ENCODE measurements at regions not wholly inside any gene's neighbourhood (a gene's known extent, or its start where the extent isn't known, plus 50 kb on each side); places are given as distances from the start of the nearest gene placed in this dataset.

DNA sequence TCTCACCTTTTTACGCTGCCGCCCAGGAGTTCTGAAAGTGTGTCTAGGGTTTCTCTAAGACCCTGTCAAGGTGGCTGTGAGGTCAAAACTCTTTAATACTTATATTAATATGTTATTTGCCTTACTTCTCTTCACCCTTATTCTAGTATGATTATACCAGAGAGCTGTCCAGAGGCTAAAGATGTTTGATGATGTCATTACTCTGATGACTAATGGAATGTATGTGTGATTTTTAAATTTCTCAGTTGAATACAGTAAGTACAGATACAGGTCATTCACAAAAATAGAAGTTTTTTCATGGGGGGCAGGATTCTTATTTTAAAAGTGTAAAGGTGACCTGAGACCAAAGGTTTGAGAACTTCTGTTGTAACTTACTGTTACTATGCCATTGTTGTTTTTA, 150.6 kb upstream of the FOXP2 start:
- H3K4me3 Mint-ChIP-seq (ENCODE audit: unreplicated experiment) = no peak overlapping the region
- TF ChIP-seq, protein P1, sequence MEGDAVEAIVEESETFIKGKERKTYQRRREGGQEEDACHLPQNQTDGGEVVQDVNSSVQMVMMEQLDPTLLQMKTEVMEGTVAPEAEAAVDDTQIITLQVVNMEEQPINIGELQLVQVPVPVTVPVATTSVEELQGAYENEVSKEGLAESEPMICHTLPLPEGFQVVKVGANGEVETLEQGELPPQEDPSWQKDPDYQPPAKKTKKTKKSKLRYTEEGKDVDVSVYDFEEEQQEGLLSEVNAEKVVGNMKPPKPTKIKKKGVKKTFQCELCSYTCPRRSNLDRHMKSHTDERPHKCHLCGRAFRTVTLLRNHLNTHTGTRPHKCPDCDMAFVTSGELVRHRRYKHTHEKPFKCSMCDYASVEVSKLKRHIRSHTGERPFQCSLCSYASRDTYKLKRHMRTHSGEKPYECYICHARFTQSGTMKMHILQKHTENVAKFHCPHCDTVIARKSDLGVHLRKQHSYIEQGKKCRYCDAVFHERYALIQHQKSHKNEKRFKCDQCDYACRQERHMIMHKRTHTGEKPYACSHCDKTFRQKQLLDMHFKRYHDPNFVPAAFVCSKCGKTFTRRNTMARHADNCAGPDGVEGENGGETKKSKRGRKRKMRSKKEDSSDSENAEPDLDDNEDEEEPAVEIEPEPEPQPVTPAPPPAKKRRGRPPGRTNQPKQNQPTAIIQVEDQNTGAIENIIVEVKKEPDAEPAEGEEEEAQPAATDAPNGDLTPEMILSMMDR (IDR thresholded peaks at IDR 0.05; ENCODE audit: partially characterized antibody, unreplicated experiment) = no peak
- H3K27me3 Mint-ChIP-seq (ENCODE audit: unreplicated experiment) = no peaks in the 10 kb centered on the region
- H3K4me1 Mint-ChIP-seq (ENCODE audit: low read depth, unreplicated experiment) = no peaks in the 10 kb centered on the region
- DNase-seq = no peak
- H3K9me3 Mint-ChIP-seq (ENCODE audit: unreplicated experiment) = no peaks in the 10 kb centered on the region
- H3K27ac Mint-ChIP-seq (ENCODE audit: unreplicated experiment) = no peak overlapping the region
- no peaks in the 10 kb centered on the region for H3K36me3 Mint-ChIP-seq (ENCODE audit: unreplicated experiment)

DNA sequence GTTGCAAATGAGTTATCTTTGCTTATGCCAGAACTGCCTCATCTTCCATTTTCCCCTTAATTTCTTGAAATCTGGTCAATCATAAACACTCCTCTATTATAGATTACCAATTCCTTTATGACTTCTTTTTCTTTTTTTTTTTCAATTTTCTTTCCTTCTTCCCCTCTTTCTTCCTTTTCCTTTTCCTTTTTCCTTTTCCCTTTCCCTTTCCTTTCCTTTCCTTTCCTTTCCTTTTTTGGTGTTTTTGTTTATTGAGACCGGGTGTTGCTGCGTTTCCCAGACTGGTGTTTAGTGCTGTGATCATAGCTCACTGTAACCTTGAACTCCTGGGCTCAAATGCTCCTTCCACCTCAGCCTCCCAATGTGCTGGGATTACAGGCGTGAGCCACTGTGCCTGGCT, 151.4 kb upstream of the FOXP2 start:
- no peaks in the 10 kb centered on the region for H3K4me1 Mint-ChIP-seq (ENCODE audit: low read depth, unreplicated experiment)
- TF ChIP-seq, protein P1 (IDR thresholded peaks at IDR 0.05; ENCODE audit: partially characterized antibody, unreplicated experiment) = no peak
- no peak overlapping the region for H3K27ac Mint-ChIP-seq (ENCODE audit: unreplicated experiment)
- H3K27me3 Mint-ChIP-seq (ENCODE audit: unreplicated experiment) = no peaks in the 10 kb centered on the region
- no peaks in the 10 kb centered on the region for H3K36me3 Mint-ChIP-seq (ENCODE audit: unreplicated experiment)
- DNase-seq = no peak
- no peaks in the 10 kb centered on the region for H3K9me3 Mint-ChIP-seq (ENCODE audit: unreplicated experiment)
- H3K4me3 Mint-ChIP-seq (ENCODE audit: unreplicated experiment) = no peak overlapping the region

DNA sequence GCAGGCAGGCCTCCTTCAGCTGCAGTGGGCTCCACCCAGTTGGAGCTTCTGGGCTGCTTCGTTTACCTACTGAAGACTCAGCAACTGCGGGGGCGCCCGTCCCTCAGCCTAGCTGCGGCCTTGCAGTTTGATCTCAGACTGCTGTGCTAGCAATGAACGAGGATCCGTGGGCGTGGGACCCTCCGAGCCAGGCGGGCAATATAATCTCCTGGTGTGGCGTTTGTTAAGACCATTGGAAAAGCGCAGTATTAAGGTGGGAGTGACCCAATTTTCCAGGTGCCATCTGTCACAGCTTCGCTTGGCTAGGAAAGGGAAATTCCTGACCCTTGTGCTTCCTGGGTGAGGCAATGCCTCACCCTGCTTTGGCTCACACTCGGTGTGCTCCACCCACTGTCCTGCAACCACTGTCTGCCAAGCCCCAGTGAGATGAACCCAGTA, 159.2 kb upstream of the FOXP2 start:
- Mint-ChIP-seq H3K36me3 (ENCODE audit: unreplicated experiment) (peaks cover 9% of the 10 kb centered on the region), H3K9me3 (ENCODE audit: unreplicated experiment) (peaks cover 6% of the 10 kb centered on the region), H3K27me3 (ENCODE audit: unreplicated experiment) (peaks cover 2% of the 10 kb centered on the region), H3K4me3 (ENCODE audit: unreplicated experiment) (no peak overlapping the region), H3K4me1 (ENCODE audit: low read depth, unreplicated experiment) (peaks cover 4% of the 10 kb centered on the region), H3K27ac (ENCODE audit: unreplicated experiment) (no peak overlapping the region)
- DNase-seq = no peak
- TF ChIP-seq, protein P1 (IDR thresholded peaks at IDR 0.05; ENCODE audit: partially characterized antibody, unreplicated experiment) = no peak

DNA sequence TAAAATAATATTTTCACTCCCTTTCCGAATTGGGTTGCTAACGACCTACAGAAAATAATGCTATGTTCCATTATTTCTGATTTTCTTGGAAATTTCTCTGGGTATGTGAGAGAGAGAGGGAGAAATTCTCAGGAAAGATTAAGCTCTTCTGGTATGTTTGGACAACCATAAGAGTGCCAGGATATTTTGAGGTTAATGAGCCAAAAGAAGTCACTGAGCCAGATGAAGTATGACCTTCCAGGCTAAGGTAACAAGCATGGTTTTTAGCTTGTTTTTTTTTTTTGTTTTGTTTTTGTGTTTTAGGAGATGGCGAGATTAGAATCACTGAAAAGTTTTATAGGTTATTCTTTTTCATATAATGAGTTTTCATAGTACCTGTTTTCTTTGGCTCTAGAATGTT, 171.0 kb upstream of the FOXP2 start:
- H3K27me3 Mint-ChIP-seq (ENCODE audit: unreplicated experiment) = no peaks in the 10 kb centered on the region
- no peak overlapping the region for H3K27ac Mint-ChIP-seq (ENCODE audit: unreplicated experiment)

DNA sequence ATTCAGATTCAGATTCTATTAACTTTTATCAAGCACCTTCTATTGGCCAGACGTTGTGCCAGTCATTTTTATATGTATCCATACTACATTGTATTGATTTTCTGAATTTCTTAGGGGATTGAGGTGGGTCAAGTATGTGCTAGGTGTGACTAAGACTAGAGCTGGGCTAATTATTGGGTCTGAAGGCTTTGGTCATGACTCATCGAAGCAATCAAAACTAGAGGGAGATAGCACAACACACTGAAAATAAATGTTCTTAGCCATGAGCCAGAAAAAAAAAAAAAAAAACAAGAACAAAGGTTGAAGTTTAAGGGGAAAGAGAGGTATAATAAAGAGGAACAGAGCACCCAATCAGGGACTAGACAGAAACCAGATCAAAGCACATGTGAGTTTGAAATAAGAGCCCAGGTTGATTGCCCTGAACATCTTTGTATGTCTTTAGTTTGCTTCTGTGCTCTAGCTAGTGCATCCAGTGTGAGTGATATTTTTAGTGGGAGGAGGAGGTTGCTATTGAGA, 171.6 kb upstream of the FOXP2 start:
- DNase-seq = no peak
- H3K27me3 Mint-ChIP-seq (ENCODE audit: unreplicated experiment) = no peaks in the 10 kb centered on the region
- no peaks in the 10 kb centered on the region for H3K9me3 Mint-ChIP-seq (ENCODE audit: unreplicated experiment)
- no peak overlapping the region for H3K4me3 Mint-ChIP-seq (ENCODE audit: unreplicated experiment)
- no peak overlapping the region for H3K27ac Mint-ChIP-seq (ENCODE audit: unreplicated experiment)
- TF ChIP-seq, protein P1 (IDR thresholded peaks at IDR 0.05; ENCODE audit: partially characterized antibody, unreplicated experiment) = no peak
- H3K36me3 Mint-ChIP-seq (ENCODE audit: unreplicated experiment) = no peaks in the 10 kb centered on the region
- no peaks in the 10 kb centered on the region for H3K4me1 Mint-ChIP-seq (ENCODE audit: low read depth, unreplicated experiment)

More for the DNA sequence above, 171.0 kb upstream of the FOXP2 start:
- DNase-seq = no peak
- H3K4me3 Mint-ChIP-seq (ENCODE audit: unreplicated experiment) = no peak overlapping the region
- no peaks in the 10 kb centered on the region for H3K9me3 Mint-ChIP-seq (ENCODE audit: unreplicated experiment)
- TF ChIP-seq, protein P1 (IDR thresholded peaks at IDR 0.05; ENCODE audit: partially characterized antibody, unreplicated experiment) = no peak
- H3K4me1 Mint-ChIP-seq (ENCODE audit: low read depth, unreplicated experiment) = no peaks in the 10 kb centered on the region
- H3K36me3 Mint-ChIP-seq (ENCODE audit: unreplicated experiment) = no peaks in the 10 kb centered on the region
